Right lobe of liver (tissue), 6 donors: ENCODE measurements at regions not wholly inside any gene's neighbourhood (a gene's known extent, or its start where the extent isn't known, plus 50 kb on each side); places are given as distances from the start of the nearest gene placed in this dataset.
"Not testable (repeated sequence)": the region's sequence is repeated elsewhere in the genome, so short reads cannot be mapped to it uniquely, and the experiment has no call there.

Experiments
- ATAC-seq, 4 donors: fragments of 200-7000 bp; cut with Tn5 transposase; one replicate each; pipeline ENCODE4 v1.9.1; 2020; ENCODE audit warnings: mild to moderate bottlenecking in 4 of 4, moderate library complexity in 4 of 4
- DNase-seq, 3 donors: peaks; one replicate each; pipeline ENCODE4 v3.0.0-alpha.2; 2020
- H3K27ac ChIP-seq, 3 donors: fragments of 200-600 bp; one replicate each; pipeline ENCODE4 v1.8.0; 2022
- H3K27me3 ChIP-seq, 2 donors: fragments of 200-600 bp; one replicate each; pipeline ENCODE4 v1.8.0; 2022
- H3K36me3 ChIP-seq, 4 donors: fragments of 200-600 bp; sonication (generic) in 1 of 4; one replicate each; pipeline versions ENCODE4 v1.5.1 to v1.8.0; 2017 to 2022; ENCODE audit warnings: control low read depth in 1 of 4
- H3K4me1 ChIP-seq, 4 donors: fragments of 200-600 bp; sonication (generic) in 1 of 4; one replicate each; pipeline versions ENCODE4 v1.5.1 to v1.8.0; 2017 to 2022; ENCODE audit warnings: control low read depth in 1 of 4
- H3K4me3 ChIP-seq, 3 donors: fragments of 200-600 bp; one replicate each; pipeline ENCODE4 v1.8.0; 2022
- H3K9me3 ChIP-seq, 4 donors: fragments of 200-600 bp; sonication (generic) in 1 of 4; one replicate each; pipeline versions ENCODE4 v1.5.1 to v1.8.0; 2017 to 2022; ENCODE audit warnings: control low read depth in 1 of 4
- CTCF ChIP-seq, 4 donors: fragments of 200-600 bp in 3 of 4; fragments of 450-650 bp in 1 of 4; IDR thresholded peaks; one replicate each; pipeline versions ENCODE4 v1.5.1 to v1.8.0; 2016 to 2022; ENCODE audit warnings: antibody characterized with exemption in 4 of 4, mild to moderate bottlenecking in 2 of 4
- POLR2A ChIP-seq: fragments of 450-650 bp; IDR thresholded peaks from one replicate; pipeline ENCODE4 v1.6.1; 2017; ENCODE audit warnings: antibody characterized with exemption, mild to moderate bottlenecking
- WGBS: methylation state at CpG from one replicate; pipeline ENCODE4 v1.1.6; 2018; ENCODE audit warnings: low coverage, low lambda C conversion rate; ENCODE audit not compliant: insufficient coverage; ENCODE audit errors: missing lambda C conversion rate; 5-methylcytosine and 5-hydroxymethylcytosine counted together
- intact Hi-C, 2 donors: fragments of 100-400 bp; cut with DNase I; formaldehyde crosslinking; loops; one replicate each; pipeline versions ENCODE4 v1.11.2 to v1.14.1; 2022
- donor health status: DM: no; HTN: yes; CAD: no.
- donor health status: DM: no; HTN: no; CAD: no.
- donor health status: DM: no; HTN: no; CAD: no.
- donor health status: DM: no; HTN: yes; CAD: no.
- donor health status: DM: no; HTN: yes; CAD: no.

- H3K4me1 ChIP-seq, result no peaks in the 10 kb centered on the region
- DNase-seq (no peak), ATAC-seq (no peak)
- TF ChIP-seq POLR2A (no peak), CTCF (IDR thresholded peaks at IDR 0.05) (no peak)
- intact Hi-C loops, result no loop called here
- no peaks in the 10 kb centered on the region for H3K36me3 ChIP-seq
- H3K9me3 ChIP-seq, result no peaks in the 10 kb centered on the region
- 32% methylated on average over 3 of the region's 3 CpGs for WGBS
- H3K4me3 ChIP-seq, result no peak overlapping the region
- no peak overlapping the region for H3K27ac ChIP-seq
- H3K27me3 ChIP-seq, result no peaks in the 10 kb centered on the region
These were observed 423.6 kb downstream of the PRDM9 start for GRCh38 chr5:23930985-23931384.

GRCh38 chr5:23951261-23951928, 444.0 kb downstream of the PRDM9 start:
- H3K4me1 ChIP-seq, H3K9me3 ChIP-seq, intact Hi-C loops, H3K36me3 ChIP-seq, H3K27ac ChIP-seq, H3K27me3 ChIP-seq: not testable (repeated sequence)
- peak overlapping the region in 1 of 3 donors; percentile 32 for H3K4me3 ChIP-seq
- peak in 1 of 3 donors; percentile 60 for DNase-seq
- WGBS, result 100% methylated on average over 1 of the region's 47 CpGs
- ATAC-seq, result peak in 2 of 4 donors; percentile 43 to 73

GRCh38 chr5:23963449-23963848, 456.0 kb downstream of the PRDM9 start:
- Histone ChIP-seq H3K27ac (no peak overlapping the region), H3K27me3 (no peaks in the 10 kb centered on the region), H3K36me3 (no peaks in the 10 kb centered on the region), H3K9me3 (no peaks in the 10 kb centered on the region), H3K4me1 (no peaks in the 10 kb centered on the region), H3K4me3 (no peak overlapping the region)
- TF ChIP-seq CTCF (IDR thresholded peaks at IDR 0.05), result no peak
- no peak for TF ChIP-seq POLR2A
- ATAC-seq (no peak), DNase-seq (no peak)
- intact Hi-C loops, result no loop called here
- 62% methylated on average over 5 of the region's 5 CpGs for WGBS

- TF ChIP-seq CTCF (IDR thresholded peaks at IDR 0.05), result no peak
- TF ChIP-seq POLR2A, result no peak
- Histone ChIP-seq H3K9me3 (peaks cover 0 to 8% (median 0%) of the 10 kb centered on the region in 4 donors), H3K4me1 (no peaks in the 10 kb centered on the region), H3K36me3 (no peaks in the 10 kb centered on the region), H3K27ac (no peak overlapping the region), H3K4me3 (no peak overlapping the region), H3K27me3 (no peaks in the 10 kb centered on the region)
- intact Hi-C loops, result no loop called here
- WGBS, result 56% methylated on average over 6 of the region's 6 CpGs
- no peak for ATAC-seq
- no peak for DNase-seq
These were observed 470.0 kb downstream of the PRDM9 start for GRCh38 chr5:23977365-23977764.

- H3K27ac ChIP-seq, result no peak overlapping the region
- TF ChIP-seq POLR2A (no peak), CTCF (IDR thresholded peaks at IDR 0.05) (peak; percentile 22 to 50 (median 38))
- intact Hi-C loops, result no loop called here
- H3K36me3 ChIP-seq, result no peaks in the 10 kb centered on the region
- no peak overlapping the region for H3K4me3 ChIP-seq
- H3K4me1 ChIP-seq, result no peaks in the 10 kb centered on the region
- ATAC-seq (peak; percentile 60 to 76 (median 73)), DNase-seq (peak in 2 of 3 donors; percentile 23 to 46)
- H3K27me3 ChIP-seq, result no peaks in the 10 kb centered on the region
- H3K9me3 ChIP-seq, result peaks cover 0 to 8% (median 0%) of the 10 kb centered on the region in 4 donors
- 60% methylated on average over 4 of the region's 4 CpGs for WGBS
These were observed 470.6 kb downstream of the PRDM9 start for GRCh38 chr5:23977997-23978396.
